ENCODE measurements at regions not wholly inside any gene's neighbourhood (a gene's known extent, or its start where the extent isn't known, plus 50 kb on each side); places are given as distances from the start of the nearest gene placed in this dataset.

DNA sequence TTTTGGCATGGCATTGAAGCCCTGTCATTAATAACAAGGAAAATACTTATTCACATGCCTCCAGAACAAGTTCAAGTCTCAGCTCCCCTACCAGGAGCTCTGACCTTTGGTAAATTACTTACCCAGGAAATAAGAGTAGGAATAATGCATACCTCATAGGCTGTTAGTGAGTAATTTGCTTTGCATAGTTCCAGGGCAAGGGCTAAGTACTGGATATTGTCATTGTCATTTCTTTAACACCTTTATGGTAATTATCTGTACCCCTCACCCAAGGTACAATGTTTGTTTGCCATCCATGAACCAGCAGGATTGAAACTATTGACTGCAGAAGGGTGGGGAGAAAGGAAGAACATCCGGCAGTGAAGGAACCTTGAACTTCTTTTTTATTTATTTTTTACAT, 148.5 kb downstream of the SOX2 start:
- no peak for DNase-seq

GRCh38 chr3:181862502-181862901, 150.8 kb downstream of the SOX2 start:
- no peak for DNase-seq

GRCh38 chr3:181868576-181869082, 156.9 kb downstream of the SOX2 start:
- DNase-seq: no peak

GRCh38 chr3:181872887-181873286, 161.2 kb downstream of the SOX2 start:
- DNase-seq: no peak

GRCh38 chr3:181879926-181880325, 168.2 kb downstream of the SOX2 start:
- no peak for DNase-seq

DNA sequence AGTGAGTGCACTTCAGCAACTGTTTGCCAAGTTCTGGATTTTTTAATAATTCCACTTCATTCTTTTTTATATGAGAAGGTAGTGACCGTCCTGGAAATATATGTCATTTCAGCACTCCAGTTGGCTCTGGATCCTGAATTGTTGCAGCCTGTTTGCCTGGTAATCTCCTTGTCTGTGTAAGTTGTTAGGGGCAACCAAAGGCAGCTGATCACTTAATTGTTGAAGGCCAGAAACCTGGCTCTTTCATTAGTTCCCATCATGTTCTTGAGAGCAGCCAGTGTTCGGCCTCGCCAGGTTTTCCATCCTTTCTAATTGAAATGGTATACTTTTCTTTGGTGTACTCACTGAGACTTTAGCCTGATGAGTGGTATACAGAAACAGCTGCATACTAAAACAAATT, 168.6 kb downstream of the SOX2 start:
- no peak for DNase-seq

DNA sequence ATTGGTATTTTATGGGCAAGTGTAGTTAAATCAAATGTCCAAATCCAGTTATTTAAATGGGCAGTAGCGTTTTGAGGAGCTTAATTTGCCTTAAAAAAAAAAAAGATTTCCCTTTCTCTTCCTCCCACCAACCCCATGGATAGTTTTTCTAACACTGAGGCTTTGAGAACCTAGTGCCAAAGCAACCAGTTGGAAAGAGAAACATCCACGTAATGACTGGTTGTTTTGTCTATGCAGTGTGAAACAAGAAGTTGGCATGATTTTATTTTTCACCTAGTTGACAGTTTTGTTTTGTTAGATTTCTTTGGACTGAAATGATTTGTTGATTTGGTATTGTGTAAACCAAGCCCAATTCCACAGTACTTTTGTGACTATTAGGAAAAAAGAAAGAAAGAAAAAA, 170.0 kb downstream of the SOX2 start:
- no peak for DNase-seq

GRCh38 chr3:181885868-181886630, 174.3 kb downstream of the SOX2 start:
- no peak for DNase-seq

DNA sequence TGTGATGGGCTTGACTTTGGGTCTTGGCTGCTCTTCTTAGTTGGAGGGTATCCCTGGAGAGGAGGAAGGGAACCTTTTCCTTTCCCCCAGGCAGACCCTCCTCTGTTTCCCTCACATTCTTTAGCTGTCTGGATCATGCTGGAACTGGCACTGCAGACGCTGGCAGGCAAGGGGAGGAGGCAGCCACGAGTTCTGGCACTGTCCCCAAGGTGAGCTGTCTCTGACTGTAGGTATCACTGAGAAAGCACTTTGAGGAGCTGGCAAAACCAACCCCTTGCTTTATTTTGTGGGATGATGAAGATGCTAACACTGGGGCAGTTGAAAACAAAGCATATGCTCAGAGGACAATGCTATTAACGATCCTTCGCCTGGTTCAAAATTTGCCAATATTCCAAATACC, 175.0 kb downstream of the SOX2 start:
- no peak for DNase-seq

DNA sequence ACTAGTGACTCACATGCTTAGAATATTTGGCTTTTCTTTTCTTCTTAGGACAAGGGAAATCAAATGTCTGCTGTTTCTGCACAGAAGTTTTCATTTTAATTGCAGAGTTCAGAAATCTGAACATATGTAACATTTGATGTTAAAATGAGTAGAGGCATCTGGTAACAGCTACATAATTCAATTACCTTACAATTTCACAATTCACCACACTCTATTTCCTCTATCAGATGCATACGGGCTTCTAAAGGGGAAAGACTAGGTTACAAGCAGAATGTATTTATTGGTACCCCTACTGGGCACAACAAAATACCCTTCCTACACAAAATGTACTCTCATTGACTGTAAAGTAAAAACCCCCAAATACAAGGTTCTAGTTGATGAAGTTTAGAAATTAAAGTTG, 176.0 kb downstream of the SOX2 start:
- no peak for DNase-seq

DNA sequence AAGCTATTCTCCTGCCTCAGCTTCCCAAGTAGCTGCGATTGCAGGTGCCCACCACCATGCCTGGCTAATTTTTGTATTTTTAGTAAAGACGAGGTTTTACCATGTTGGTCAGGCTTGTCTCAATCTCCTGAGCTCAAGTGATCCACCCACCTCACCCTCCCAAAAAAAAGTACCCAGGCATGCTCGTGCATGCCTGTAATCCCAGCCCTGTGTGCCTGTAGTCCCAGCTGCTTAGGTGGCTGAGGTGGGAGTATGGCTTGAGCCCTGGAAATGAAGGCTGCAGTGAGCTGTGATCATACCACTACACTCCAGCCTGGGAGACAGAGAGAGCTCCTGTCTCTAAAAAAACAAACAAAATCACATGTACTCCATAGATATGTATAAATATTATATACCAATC, 176.5 kb downstream of the SOX2 start:
- no peak for DNase-seq

DNA sequence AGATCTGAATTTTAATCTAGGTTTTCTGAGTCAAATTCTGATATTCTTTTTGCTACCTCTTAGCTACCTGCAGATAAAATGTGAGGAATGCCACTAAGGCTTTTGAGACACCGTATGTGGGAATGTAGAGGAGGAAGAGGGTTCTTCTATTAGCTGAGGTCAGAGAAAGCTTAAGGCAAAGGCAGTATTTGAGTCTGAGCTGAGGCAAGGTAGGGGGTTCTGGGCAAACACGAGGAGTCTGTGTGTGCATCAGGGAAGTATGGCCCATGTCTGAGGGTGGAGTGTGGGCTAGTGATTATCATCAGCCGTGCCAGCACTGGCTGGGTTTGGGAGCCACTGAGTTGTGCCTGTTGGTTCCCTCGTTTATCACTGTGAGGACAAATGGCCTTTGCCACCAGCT, 181.1 kb downstream of the SOX2 start:
- DNase-seq: no peak

DNA sequence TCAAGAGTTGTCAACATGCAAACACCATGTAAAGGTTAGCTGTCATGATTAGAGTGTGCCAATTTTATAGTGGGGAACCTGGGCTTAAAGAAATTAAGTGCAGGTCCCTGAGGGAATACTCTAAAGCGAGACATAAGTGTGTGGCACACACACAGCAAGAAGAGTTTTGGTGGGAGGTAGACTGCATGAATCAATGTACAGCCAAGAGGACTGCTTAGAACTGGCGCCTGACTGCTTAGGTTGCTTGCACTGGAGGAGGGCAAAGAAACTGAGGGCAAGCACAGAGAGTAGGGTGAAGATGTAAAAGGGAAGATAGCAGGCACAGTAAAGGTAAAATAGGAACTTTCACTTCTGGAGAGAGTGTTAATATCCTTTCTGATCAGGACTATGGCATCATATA, 184.9 kb downstream of the SOX2 start:
- no peak for DNase-seq

DNA sequence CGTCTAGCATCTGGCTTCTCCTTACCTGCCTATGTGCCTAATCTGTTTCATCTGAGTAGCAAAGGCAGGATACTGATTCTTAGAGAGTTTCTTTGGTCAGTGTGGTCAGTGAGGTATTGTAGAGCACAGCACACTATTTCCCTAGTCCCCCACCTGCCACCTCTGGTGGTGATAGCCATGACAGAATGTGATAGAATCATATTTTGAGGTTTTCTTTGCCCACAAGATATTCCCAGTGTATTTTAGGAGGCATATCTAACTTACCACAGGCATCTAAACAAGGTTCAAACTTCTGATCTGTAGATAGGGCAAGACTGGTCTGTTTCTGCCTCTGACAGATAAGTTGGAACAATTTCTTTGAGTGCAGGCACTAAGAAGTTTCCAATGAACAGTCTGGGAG, 188.0 kb downstream of the SOX2 start:
- no peak for DNase-seq

DNA sequence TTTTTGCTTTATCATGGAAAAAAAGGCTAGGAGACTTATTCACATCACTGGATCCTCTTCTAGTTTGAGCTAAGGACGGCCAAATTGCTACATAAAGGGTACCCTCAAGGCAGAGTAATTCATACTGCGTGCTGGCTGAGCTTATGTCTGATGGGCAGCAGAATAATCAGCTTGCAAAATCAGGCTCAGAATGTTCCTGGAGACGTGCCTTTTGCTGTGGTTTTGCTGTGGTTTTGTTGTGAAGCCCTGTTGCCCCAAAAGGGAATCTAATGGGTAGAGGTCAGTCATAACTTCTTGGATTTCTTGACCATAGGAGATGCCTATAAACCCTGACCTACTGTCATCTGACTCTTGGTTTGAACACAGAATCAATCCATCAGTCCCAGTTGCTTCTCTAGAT, 189.9 kb downstream of the SOX2 start:
- DNase-seq: no peak

DNA sequence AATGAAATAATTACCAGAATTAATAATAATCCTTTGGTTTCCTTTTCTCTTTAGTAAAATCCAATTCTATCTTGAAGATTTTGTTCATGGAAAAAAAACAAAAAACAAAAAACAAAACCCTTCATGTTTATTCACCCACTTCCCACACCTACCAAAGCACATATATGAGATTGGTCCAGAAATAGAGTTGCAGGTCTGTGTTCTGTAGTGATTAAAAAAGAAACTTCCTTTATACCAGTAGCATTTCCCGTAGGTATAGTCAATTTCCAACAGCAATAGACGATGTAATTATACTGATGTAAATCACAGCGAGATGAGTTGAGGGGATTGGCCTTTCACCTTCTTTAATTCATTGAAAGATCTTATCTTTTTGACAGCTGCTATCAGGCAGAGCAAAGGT, 194.6 kb downstream of the SOX2 start:
- DNase-seq: no peak

GRCh38 chr3:181909241-181909640, 197.5 kb downstream of the SOX2 start:
- DNase-seq: no peak

DNA sequence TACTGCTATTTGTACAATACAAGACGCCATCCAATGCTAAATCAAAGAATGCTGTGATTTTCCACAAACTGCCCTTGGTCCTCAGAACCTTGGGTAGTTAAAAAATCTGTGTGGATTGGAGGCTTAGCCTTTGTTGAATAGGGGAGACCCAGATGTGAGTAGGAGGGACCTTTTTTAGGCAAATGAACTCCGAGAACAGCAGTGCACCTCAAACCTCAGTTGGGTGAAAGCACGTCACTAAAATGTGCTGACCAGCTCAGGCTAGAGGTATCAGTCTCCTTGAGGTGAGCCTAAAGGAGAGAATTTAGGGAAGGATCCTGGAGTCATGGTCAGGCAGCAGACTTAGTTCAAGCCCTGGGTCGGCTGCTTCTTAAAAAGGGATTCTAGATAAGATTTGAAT, 200.7 kb downstream of the SOX2 start:
- DNase-seq: no peak

DNA sequence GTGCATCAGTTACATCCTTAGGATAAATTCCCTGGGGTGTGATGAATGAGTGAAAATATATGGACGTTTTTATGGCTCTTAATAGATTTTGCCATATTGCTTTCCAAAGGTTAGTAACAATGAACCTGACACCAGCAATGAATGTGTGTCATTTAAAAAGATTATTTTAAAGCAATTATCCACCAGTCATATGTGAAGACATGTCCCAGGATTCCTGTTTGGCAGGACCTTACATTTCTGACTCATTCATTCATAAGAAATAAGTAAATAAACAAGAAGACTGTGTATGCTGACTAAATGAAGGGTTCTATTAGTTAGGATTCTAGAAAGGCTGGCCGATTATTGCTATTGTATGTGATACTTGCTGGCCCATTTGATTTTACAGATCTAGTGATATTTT, 201.5 kb downstream of the SOX2 start:
- no peak for DNase-seq

DNA sequence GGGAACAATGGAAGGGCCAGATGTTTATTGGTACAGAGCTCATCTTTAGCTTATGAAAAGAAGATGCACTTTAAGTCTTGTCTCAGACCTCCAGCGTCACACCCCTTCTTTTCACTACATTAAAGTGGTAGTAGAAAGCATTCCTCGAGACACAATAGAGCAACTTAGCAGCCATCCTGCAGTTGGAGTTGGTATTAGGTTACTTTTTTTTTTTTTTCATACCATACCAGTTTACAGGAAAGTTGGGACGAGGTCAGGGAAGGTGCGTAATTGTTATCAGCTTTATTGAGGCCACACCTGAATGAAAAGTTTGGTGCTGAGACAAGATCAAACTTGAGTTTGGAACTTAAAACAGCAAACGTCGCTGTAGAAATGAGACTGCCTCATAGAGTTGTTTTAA, 203.8 kb downstream of the SOX2 start:
- no peak for DNase-seq

DNA sequence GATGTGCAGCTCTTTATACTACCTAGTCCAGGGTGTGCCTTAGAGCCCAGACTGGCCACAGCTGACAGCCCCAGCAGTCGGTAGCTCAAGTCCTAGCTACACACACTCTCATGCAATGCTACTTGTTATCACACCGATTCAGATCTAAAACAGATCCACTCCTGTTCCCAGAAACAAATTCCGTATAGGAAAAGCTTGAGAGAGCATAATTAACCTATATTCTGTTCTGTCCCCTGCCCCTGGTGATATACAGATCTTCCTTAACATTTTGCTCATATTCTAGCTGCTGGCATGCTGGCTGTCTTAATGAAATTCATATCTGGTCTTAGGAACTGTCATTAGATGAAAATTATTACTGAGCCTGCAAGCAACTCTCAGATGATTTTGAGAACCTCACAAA, 204.3 kb downstream of the SOX2 start:
- no peak for DNase-seq

DNA sequence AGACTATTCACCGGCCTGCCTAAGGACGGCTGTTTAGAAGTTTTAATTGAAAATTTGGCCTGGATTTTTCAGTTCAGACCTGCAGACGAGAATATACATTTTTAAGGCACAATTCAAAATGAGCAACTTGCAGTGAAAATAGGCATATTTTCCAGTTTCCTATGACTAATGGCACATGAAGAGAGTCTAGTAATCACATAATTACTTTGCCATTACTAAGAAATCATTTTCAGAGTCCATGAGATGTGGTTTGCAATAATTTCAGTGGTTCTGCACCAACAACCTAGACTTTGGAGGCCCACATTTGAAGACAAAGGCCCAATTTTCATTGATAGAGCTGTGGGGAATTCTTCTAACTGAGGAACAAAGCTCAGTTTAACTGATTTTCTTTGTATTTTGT, 205.3 kb downstream of the SOX2 start:
- DNase-seq: no peak

GRCh38 chr3:181919375-181919774, 207.7 kb downstream of the SOX2 start:
- DNase-seq: no peak

GRCh38 chr3:181920409-181920808, 208.7 kb downstream of the SOX2 start:
- DNase-seq: no peak

- DNase-seq: no peak
These were observed 209.5 kb downstream of the SOX2 start for GRCh38 chr3:181921220-181921619.
